DMS79 (cell line): ENCODE measurements at regions not wholly inside any gene's neighbourhood (a gene's known extent, or its start where the extent isn't known, plus 50 kb on each side); places are given as distances from the start of the nearest gene placed in this dataset.
"Not testable (repeated sequence)": the region's sequence is repeated elsewhere in the genome, so short reads cannot be mapped to it uniquely, and the experiment has no call there.

Source experiments
- DNase-seq: peaks from one replicate; lab custom pipeline; 2025; lab: John Stamatoyannopoulos, UW

DNA sequence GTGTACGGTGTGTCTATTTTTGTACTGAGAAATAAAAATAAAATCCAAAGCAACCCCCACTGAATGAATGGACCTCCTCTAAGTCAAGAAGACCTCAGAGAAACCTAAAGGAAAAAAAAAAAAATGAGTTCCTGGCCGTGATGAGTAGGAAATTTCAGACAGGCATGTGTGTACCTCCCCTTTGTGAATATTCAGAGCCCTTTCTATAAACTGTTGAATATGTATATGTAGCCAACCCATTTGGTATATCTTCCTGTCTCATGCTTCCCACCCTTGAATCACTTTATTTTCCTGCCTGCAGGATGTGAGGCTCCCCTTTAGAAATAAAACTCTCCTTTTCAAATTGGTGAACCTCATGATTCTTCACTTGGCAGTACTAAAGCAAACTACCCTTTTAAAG lies 887.8 kb upstream of the NCAM2 start:
- DNase-seq, result no peak

DNA sequence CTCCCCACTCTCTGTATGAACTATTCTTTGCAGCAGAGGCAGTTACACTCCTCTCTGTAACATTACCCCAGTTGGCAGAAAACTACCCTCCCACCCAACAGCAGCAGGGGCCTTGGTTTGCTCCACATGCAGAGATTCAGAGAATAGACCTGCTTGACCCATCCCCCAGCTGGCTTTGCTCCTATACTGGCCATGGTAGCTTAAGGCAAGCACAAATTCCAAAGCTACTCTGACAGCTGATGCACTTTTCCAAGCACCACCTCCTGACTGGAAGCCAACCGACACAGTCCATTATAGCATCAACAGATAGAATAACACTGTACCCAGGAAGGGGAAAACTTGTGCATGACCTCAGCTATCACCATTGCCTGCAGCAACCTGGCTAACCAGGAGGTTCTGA lies 846.5 kb upstream of the NCAM2 start:
- DNase-seq, result no peak

DNA sequence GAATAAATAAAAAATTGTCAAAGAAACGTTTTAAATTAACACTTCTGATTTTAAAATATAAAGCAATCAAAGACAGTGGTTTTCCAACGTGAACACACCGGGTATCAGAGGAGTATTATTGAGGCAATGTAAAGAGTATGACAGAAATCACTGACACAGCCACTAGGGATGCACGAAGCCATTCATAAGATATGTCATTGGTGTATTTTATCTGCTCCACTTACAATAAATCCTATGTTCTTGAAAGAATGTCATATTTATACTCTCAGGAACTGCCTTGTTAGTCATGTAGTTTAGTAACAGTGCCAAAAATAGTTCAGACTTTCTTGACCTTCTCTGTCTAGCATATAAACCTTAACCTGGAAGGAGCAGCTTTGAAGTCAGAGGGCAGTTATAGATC lies 835.0 kb upstream of the NCAM2 start:
- DNase-seq, result no peak

DNA sequence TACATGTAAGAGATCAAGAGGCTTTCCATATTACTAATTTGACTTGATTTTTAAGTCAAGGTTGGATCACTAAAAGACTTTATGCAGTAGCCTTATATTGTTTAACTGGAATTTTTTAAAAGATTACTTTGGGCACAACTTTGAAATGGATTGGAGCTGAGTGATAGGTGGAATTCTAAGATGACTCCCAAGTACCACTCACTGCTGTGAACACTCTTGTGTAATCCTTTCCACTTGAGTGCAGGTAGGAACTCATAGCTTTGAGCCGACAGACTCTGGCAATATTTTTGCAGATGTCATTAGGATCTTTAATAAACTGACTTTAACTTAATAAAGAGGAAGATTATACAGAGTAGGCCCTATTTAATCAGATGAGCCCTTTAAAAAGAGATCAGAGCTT lies 831.1 kb upstream of the NCAM2 start:
- no peak for DNase-seq

DNA sequence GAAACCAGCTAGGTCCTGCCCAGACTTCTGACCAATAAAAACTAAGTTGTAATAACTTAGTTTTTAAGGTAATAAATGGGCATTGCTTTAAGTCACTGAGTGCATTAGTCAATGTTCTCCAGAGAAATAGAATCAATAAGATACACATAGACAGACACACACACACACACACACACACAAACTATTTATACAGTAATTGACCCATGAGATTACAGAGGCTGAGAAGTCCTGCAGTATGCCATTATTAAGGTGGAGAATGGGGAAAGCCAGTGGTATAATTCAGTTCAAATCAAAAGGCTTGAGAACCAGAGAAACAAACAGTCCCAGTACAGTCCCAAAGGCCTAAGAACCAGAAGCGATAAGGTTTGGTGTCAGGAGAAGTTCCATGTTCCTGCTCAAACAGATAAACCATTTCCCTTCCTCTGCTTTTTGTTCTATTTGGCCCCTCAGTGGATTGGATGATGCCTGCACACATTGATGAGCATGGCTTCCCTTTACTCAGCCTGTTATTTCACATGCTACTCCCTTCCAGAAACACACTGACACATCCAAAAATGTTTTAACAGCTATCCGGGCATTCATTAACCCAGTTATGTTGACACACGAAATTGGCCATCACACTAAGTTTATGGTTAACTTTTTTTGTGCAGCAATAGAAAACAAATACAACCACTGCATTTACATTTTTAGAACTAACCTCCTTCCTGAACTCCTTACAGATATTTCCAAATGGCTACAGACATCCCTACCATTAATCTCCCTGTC lies 828.2 kb upstream of the NCAM2 start:
- DNase-seq, result no peak

DNA sequence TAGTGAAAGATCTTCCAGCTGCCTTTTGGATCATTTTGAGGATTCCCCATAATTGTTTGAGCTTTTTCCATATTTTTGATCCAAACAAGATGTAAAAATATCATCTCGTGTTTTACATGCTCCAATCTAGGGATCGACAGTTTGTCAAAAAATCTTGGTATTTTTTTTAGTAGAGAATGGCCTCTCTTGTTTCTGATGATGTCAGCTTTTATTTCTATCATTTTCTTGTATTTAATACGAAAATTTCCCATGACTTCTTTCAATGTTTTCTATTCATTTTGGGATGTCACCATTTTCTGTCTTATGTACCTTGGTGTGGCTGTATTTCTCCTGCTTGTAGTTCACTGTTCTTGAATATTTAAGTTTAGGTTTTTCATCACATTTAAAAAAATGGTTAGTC lies 812.0 kb upstream of the NCAM2 start:
- DNase-seq, result no peak

DNA sequence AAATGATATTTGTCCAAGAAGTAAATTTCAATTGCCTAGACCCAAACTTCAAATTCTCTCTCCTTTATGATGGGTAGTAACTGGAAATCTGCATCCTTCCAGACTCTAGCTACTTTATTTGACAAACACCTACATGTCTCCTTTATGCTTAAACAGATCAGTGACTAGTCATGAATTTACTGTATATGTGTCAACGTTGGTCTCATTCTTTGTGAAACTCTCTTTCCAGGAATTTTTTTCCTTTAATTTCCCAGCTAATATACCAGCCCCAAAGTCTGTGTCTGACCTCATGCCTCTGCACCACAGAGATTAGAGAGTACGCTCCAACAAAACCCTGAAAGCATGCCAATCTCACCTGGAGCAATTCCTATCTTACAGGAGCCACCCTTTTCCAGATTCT lies 811.2 kb upstream of the NCAM2 start:
- DNase-seq, result no peak

DNA sequence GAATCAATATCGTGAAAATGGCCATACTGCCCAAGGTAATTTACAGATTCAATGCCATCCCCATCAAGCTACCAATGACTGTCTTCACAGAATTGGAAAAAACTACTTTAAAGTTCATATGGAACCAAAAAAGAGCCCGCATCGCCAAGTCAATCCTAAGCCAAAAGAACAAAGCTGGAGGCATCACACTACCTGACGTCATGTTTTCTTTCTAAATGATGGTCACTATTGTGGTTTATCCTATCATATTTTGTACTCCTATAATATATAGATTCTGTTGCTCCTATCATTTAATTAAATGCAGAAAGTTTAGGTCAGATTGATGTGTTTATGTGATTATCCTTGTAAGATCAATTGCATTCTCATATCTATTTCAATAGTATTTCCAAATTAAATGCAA lies 796.9 kb upstream of the NCAM2 start:
- not testable (repeated sequence) for DNase-seq

DNA sequence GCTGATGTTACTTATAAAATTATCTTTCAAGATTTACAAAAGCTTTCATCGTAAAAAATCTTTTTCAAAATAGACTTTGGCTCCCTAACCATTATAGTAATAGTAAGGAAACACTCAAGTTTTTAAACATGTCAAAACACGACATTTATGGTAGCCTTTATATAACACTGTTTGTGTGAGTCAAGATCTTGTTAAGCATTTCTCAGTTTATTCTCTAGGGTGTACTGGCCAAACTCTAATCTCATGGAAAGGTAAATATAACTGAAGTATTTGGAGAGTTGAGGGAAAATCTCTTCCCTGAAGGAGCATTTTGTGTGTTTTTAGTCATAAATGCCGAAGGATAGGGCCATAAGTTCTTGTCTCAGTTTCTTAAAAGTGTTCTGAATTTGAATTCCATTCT lies 790.9 kb upstream of the NCAM2 start:
- DNase-seq, result no peak

DNA sequence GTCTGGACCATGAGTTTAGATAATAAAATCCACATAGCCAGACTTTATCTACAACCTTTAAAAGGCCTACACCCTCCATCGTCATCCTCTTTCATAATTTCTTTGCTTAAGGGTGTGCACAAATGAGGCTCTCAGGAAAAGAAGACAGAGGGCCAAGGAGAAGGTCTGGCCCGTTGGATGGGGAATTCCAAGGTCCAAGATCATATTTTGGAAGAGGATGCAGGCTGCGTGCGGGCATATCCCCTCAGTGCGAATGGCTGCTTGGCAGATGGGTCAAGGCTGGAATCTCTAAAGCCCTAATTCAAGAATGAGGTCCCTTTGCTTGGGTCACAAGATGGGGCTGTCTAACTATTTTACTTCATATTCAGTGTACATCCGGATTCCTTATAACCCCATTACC lies 782.2 kb upstream of the NCAM2 start:
- DNase-seq, result no peak

DNA sequence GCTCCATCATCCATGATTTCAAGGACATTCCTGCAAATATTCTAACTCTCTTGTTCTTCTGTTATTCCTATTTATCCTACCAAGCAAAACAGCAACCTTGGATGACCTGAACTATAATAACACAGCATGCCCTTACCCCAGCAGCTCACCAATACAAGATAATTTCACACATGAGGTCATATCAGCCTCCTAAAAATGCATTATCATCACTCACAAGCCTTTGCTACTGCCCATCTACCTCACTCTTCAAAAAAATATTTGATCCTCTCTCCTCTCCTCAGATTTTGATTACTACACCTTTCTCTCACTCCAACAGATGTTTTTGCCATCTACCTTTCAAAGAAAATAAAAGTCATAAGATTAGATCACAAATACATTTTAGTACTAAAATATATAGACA lies 777.6 kb upstream of the NCAM2 start:
- DNase-seq, result no peak

DNA sequence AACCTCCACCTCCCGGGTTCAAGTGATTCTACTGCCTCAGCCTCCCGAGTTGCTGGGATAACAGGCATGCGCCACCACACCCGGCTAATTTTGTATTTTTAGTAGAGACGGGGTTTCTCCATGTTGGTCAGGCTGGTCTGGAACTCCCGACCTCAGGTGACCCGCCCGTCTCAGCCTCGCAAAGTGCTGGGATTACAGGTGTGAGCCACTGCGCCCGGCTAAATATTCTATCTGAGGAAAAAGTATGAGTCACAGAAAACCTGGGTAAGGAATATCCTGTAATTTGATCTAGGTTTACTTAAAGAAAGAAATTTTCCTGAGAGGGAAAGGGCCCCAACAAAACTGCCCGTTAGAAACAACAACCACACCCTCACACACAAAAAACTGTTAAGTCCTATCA lies 776.2 kb upstream of the NCAM2 start:
- not testable (repeated sequence) for DNase-seq

DNA sequence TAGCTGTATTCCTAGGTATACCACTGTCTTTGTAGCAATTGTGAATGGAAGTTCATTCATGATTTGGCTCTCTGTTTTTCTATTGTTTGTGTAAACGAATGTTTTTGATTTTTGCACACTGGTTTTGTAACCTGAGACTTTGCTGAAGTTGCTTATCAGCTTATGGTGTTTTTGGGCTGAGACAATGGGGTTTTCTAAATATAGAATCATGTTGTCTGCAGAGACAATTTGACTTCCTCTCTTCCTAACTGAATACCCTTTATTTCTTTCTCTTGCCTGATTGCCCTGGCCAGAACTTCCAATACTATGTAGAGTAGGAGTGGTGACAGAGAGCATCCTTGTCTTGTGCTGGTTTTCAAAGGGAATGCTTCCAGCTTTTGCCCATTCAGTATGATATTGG lies 761.6 kb upstream of the NCAM2 start:
- DNase-seq, result not testable (repeated sequence)

DNA sequence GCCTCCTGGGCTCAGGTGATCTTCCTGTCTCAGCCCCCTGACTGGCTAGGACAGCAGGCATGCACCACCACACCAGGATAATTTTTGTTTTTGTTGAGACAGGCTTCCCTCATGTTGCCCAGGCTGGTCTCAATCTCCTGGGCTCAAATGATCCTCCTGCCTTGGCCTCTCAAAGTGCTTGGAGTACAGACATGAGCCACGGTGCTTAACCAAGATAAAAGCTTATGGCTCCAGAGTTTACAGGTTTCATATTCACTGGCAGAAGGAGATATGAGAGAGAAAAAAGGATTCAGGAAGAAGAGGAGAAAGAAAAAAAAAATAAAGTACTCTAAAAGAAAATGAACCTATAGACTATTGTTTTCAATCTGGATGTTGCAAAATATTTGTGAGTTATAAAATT lies 748.8 kb upstream of the NCAM2 start:
- no peak for DNase-seq

DNA sequence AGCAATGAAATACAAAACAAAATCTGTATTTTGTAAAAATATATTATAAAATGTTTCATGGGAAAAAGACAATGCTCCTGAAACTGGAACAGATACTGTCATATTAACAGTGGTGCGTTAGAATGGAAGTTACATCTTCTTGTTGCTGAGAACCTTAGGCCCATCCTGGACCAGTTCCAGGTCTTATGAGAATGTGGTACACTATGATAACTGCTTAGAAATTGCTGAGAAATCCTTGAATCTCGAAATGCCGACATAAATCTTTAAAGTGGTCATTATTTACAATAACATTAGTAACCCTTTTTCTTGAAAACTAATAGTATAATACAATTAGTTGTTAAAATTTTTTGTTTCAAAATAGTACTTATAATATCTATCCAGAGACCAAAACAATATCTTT lies 747.9 kb upstream of the NCAM2 start:
- no peak for DNase-seq

DNA sequence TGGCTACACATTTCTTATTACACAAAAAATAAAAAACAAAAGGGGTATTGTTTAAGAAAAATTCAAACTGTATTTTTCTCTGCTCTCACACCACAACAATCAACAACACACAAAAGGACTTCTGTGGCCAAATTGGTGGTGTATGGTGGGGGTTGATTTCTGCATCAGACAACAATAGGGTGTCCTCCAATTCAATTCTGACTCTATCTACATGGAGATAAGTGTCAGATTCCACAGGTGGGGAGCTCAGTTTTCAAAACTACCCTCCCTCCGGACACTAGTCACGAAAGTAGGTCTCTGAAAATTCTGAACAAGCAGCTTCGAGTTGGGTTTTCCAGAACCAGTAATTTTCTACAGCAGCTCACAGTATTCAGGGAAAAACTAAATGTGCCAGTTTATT lies 744.9 kb upstream of the NCAM2 start:
- DNase-seq, result no peak

DNA sequence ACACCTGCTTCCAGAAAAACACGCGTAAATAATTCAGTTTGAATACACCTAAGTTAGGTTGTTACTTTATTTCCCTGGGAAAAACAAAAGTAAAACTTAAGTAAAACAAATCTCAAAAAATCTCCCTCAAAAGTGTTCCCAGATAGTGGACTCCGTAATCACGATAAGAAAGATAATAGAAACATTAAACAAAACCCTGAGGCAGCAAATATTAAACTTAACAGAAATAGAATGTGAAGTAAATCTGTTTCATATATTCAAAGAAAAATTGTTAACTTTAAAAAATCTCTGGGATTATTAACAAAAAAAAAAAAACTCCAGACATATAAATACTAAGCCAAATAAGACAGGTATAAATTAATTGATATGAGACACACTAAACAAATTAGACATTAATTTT lies 743.2 kb upstream of the NCAM2 start:
- DNase-seq, result no peak

DNA sequence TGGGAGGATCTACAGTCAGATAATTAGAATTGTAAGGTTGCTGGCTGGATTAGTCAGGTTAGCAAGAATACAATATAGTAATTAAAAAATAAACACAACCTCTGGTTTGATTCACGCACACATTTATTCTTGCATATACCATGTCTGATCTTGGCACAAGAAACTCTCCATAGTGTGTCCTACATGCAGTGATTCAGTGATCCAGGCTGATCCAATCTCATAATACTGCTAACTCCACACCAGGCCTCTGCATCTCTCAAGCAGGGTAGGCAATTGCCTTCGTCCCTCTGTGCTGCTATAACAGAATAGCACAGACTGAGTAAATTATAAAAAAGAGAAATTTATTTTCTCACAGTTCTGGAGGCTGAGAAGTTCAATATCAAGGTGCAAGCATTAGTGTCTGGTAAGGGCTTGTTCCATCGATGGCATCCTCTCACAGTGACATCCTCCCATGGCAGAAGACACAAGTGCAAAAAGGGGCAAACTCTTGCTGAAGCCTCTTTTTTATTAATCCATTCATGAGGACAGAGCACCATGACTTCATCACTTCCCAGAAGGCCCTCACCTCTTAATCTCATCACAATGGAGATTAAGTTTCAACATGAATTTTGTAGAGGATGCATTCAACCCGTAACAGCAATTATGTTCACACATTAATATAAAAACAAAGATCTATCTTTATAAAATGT lies 741.0 kb upstream of the NCAM2 start:
- DNase-seq, result no peak

DNA sequence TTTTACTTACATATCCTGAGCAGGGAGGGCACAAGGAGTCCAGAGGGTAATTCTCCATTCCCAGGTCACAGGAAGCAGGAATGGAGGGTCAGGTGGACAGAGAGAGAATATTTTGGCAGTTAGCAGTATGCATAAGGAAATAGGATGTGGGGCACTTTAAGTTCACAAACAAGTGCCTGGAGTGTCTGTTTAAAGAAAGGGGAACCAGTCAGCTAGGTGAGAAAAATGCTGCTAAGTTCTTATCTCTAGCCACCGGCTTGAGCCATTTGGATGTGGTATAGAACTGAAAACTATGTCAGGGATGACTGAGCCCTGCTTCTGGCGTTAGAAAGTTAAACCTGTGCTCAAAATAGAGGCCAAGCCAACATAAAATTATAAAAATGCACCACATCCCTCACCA lies 739.7 kb upstream of the NCAM2 start:
- no peak for DNase-seq

DNA sequence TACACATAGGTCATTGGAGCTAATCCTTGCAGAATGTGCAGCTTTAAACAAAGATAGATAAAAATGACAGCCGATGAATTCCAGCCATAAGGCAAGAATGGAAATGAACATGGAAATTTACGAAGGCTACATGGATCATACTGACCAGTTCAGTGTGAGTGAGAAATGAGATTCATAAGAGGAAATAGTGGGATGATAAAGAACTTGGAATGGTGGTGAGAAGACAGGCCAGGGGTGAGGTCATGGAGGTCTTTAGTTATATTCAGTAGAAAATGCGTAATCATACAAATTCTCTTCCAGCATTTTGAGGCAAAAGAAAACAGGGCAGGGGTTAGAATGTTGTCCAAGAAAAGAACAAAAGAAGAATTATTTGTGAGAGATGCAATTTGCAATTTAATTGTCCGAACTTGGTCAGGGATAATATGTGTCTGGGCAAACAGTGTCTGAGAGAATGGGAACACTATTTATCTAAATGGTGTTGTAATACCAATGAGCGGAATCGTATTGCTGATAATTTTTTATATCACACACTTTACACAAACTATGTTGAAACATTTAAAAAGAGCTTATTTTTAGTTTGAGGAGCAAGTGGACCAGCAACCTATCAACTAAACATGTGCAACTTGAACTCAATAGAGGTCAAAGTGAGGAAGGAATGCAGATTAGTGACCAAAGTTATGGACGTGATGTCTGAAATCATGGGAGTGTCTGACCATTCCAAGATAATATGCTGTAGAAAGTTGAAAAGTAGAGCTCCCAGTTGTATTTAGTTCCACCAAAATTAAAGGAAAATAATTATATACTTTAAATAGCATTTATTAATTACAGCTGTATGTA lies 739.0 kb upstream of the NCAM2 start:
- no peak for DNase-seq

DNA sequence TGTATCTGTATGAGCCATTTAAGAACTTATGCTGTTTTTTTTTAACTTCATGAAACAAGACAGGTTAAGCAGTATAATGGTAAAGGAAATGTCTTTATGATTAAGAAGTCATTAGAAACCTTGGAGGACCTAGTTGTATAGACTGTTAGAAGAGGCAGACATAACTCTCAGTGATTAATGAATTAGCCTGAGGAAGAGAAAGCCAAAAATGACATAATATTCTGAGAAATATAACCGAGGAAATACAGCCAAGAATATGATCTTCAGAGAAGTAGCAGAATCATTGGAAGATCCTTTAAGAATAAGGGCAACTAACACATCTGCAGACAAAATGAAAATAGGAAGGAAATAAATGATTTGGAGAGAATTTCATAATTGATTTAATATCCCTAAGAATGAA lies 738.1 kb upstream of the NCAM2 start:
- DNase-seq, result no peak

DNA sequence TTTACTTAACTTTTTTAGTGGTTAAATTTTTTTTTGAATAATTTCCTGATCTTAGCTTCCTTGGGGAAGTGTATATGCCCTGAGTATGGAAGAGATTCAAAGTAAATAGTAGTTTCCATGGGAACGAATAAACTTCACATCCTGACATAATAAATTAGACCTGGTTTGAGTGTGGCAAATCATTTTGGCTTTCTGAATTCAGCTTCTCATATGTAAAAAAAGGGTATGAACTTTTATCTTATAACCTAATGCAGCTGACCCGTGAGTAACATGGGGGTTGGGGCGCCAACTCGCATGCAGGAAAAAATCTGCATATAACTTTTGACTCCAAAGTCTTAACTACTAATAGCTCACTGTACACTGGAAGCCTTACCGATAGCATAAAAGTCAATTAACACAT lies 736.8 kb upstream of the NCAM2 start:
- no peak for DNase-seq
